ENCODE measurements at regions not wholly inside any gene's neighbourhood (a gene's known extent, or its start where the extent isn't known, plus 50 kb on each side); places are given as distances from the start of the nearest gene placed in this dataset.

GRCh38 chr2:63663013-63663864 is 74.5 kb downstream of the MDH1 start:
- no peak for TF ChIP-seq GATA2 (IDR thresholded peaks at IDR 0.05; ENCODE audit: low read depth, low read length)
- TF ChIP-seq GATA3 (IDR thresholded peaks at IDR 0.05; ENCODE audit: low read depth, low read length), result no peak
